Loucy (cell line): ENCODE measurements at regions not wholly inside any gene's neighbourhood (a gene's known extent, or its start where the extent isn't known, plus 50 kb on each side); places are given as distances from the start of the nearest gene placed in this dataset.
A peak's percentile ranks its signal among the peaks of the same experiment; 100 is the strongest.

Source experiments
- H2AFZ ChIP-seq: fragments of 200-600 bp; sonication (generic); 2 replicates; pipeline ENCODE4 v1.6.0; 2016; ENCODE audit warnings: antibody characterized with exemption, mild to moderate bottlenecking, low read length, moderate library complexity
- H3F3A ChIP-seq: fragments of 200-600 bp; 2 replicates; pipeline ENCODE4 v1.6.0; 2016; ENCODE audit warnings: antibody characterized with exemption, low read depth, mild to moderate bottlenecking
- H3K27me3 ChIP-seq: fragments of 200-600 bp; sonication (generic); 2 replicates; pipeline ENCODE4 v1.6.1; 2014; ENCODE audit warnings: low read length, mild to moderate bottlenecking; ENCODE audit not compliant: insufficient read depth, poor library complexity, severe bottlenecking
- H3K36me3 ChIP-seq: fragments of 200-600 bp; sonication (generic); 2 replicates; pipeline ENCODE4 v1.6.1; 2016; ENCODE audit warnings: low read length; ENCODE audit not compliant: insufficient read depth
- H3K4me1 ChIP-seq: fragments of 200-600 bp; sonication (generic); 2 replicates; pipeline ENCODE4 v1.5.1; 2014; ENCODE audit warnings: low read length, mild to moderate bottlenecking; ENCODE audit not compliant: insufficient read depth, poor library complexity, severe bottlenecking
- H3K4me2 ChIP-seq: fragments of 200-600 bp; sonication (generic); 2 replicates; pipeline ENCODE4 v1.6.0; 2014; ENCODE audit warnings: antibody characterized with exemption, low read length, low read depth, mild to moderate bottlenecking; ENCODE audit not compliant: poor library complexity, severe bottlenecking
- H3K4me3 ChIP-seq: fragments of 200-600 bp; sonication (generic); 2 replicates; pipeline ENCODE4 v1.5.1; 2014; ENCODE audit warnings: low read length, mild to moderate bottlenecking, mixed read lengths; ENCODE audit not compliant: poor library complexity, severe bottlenecking
- H3K79me2 ChIP-seq: fragments of 200-600 bp; sonication (generic); 2 replicates; pipeline ENCODE4 v1.6.1; 2014; ENCODE audit warnings: low read length; ENCODE audit not compliant: insufficient read depth
- H3K9ac ChIP-seq: fragments of 200-600 bp; sonication (generic); 2 replicates; pipeline ENCODE4 v1.6.0; 2014; ENCODE audit warnings: mild to moderate bottlenecking, low read depth, low read length, moderate library complexity; ENCODE audit not compliant: poor library complexity, severe bottlenecking
- H3K9me2 ChIP-seq: fragments of 200-600 bp; sonication (generic); replicated peaks from 2 replicates; pipeline ENCODE4 v1.6.1; 2016; ENCODE audit warnings: low read depth, low read length, mixed read lengths
- H3K9me3 ChIP-seq: fragments of 200-600 bp; sonication (generic); 2 replicates; pipeline ENCODE4 v1.6.1; 2014; ENCODE audit warnings: mild to moderate bottlenecking, antibody characterized with exemption, low read length, low read depth; ENCODE audit not compliant: insufficient read depth
- H4K20me1 ChIP-seq: fragments of 200-600 bp; sonication (generic); 2 replicates; pipeline ENCODE4 v1.6.0; 2014; ENCODE audit warnings: antibody characterized with exemption, low read length, mild to moderate bottlenecking; ENCODE audit not compliant: insufficient read depth, poor library complexity, severe bottlenecking
- EZH2phosphoT487 ChIP-seq: fragments of 200-600 bp; IDR thresholded peaks from 2 replicates; pipeline ENCODE4 v1.6.1; 2018; ENCODE audit warnings: antibody characterized with exemption, mild to moderate bottlenecking, moderate library complexity, borderline replicate concordance
- TF ChIP-seq, protein P1 (sequence below): fragments of 200-600 bp; sonication (generic); conservative IDR thresholded peaks from 2 replicates; pipeline ENCODE4 v1.5.1; 2014; ENCODE audit warnings: mild to moderate bottlenecking, antibody characterized with exemption, low read length

DNA sequence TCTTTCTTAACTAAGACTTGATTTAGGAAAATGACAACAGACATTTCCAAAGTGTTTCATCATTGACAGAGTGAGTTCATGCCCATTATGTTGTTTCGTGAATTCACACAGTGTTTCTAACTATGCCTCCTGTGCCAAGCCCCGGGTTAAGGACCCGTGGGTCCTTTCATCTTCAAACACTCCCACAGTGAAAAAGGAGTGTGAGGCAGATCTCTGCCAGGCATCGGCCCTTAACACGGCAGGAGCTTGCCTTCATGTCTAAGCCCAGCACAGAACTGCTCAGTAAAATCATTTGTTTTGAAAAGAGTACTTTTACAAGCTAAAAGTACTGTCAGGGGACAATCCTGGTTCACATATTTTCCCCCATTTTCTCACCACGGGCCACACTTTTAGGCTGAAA, 80.0 kb upstream of the FOXB1 start:
- no peaks in the 10 kb centered on the region for H3K79me2 ChIP-seq
- no peaks in the 10 kb centered on the region for H3K36me3 ChIP-seq
- H3K9me2 ChIP-seq, result no peaks in the 10 kb centered on the region
- no peak overlapping the region for H2AFZ ChIP-seq
- peak overlapping the region; percentile 17 for H3K9ac ChIP-seq
- H3K4me3 ChIP-seq, result peak overlapping the region; percentile 34
- peaks cover 3% of the 10 kb centered on the region; the same call in 1 of the 2 replicates for H3F3A ChIP-seq
- H3K4me2 ChIP-seq, result peak overlapping the region; percentile 60
- no peak for TF ChIP-seq EZH2phosphoT487
- TF ChIP-seq, protein P1, sequence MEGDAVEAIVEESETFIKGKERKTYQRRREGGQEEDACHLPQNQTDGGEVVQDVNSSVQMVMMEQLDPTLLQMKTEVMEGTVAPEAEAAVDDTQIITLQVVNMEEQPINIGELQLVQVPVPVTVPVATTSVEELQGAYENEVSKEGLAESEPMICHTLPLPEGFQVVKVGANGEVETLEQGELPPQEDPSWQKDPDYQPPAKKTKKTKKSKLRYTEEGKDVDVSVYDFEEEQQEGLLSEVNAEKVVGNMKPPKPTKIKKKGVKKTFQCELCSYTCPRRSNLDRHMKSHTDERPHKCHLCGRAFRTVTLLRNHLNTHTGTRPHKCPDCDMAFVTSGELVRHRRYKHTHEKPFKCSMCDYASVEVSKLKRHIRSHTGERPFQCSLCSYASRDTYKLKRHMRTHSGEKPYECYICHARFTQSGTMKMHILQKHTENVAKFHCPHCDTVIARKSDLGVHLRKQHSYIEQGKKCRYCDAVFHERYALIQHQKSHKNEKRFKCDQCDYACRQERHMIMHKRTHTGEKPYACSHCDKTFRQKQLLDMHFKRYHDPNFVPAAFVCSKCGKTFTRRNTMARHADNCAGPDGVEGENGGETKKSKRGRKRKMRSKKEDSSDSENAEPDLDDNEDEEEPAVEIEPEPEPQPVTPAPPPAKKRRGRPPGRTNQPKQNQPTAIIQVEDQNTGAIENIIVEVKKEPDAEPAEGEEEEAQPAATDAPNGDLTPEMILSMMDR, result no peak
- H3K9me3 ChIP-seq, result no peaks in the 10 kb centered on the region
- no peaks in the 10 kb centered on the region for H3K27me3 ChIP-seq
- H4K20me1 ChIP-seq, result no peaks in the 10 kb centered on the region
- peaks cover 45% of the 10 kb centered on the region for H3K4me1 ChIP-seq

GRCh38 chr15:59923508-59923907, 80.6 kb upstream of the FOXB1 start:
- Histone ChIP-seq H4K20me1 (no peaks in the 10 kb centered on the region), H3K9me3 (no peaks in the 10 kb centered on the region), H3K4me3 (peak overlapping the region; percentile 34), H3K79me2 (no peaks in the 10 kb centered on the region), H3F3A (peaks cover 3% of the 10 kb centered on the region; the same call in 1 of the 2 replicates), H3K36me3 (no peaks in the 10 kb centered on the region), H3K9ac (peak overlapping the region; percentile 17), H3K27me3 (no peaks in the 10 kb centered on the region), H3K4me1 (peaks cover 50% of the 10 kb centered on the region), H2AFZ (no peak overlapping the region), H3K4me2 (peak overlapping the region; percentile 60), H3K9me2 (no peaks in the 10 kb centered on the region)
- no peak for TF ChIP-seq EZH2phosphoT487
- TF ChIP-seq, protein P1, result no peak

GRCh38 chr15:59918994-59919951, 84.8 kb upstream of the FOXB1 start:
- H3K9me3 ChIP-seq, result no peaks in the 10 kb centered on the region
- peak overlapping the region; percentile 65 for H2AFZ ChIP-seq
- no peaks in the 10 kb centered on the region for H3K27me3 ChIP-seq
- peak overlapping the region; percentile 17 for H3K4me2 ChIP-seq
- H3K4me3 ChIP-seq, result no peak overlapping the region
- H3F3A ChIP-seq, result peaks cover 3% of the 10 kb centered on the region; the same call in 1 of the 2 replicates
- no peaks in the 10 kb centered on the region for H4K20me1 ChIP-seq
- no peak for TF ChIP-seq EZH2phosphoT487
- TF ChIP-seq, protein P1, result no peak
- H3K79me2 ChIP-seq, result no peaks in the 10 kb centered on the region
- H3K4me1 ChIP-seq, result peaks cover 48% of the 10 kb centered on the region
- peak overlapping the region; percentile 11 for H3K9ac ChIP-seq
- H3K36me3 ChIP-seq, result no peaks in the 10 kb centered on the region
- H3K9me2 ChIP-seq, result no peaks in the 10 kb centered on the region
